ENCODE measurements at regions not wholly inside any gene's neighbourhood (a gene's known extent, or its start where the extent isn't known, plus 50 kb on each side); places are given as distances from the start of the nearest gene placed in this dataset.

GRCh38 chr10:131673396-131673795 is 227.4 kb upstream of the PPP2R2D start (continued):
- no peak for TF ChIP-seq ZNF217 (IDR thresholded peaks at IDR 0.05)

- ChIA-PET CTCF (no interaction called here), POLR2A (no interaction called here), SMC1A (ENCODE audit: uncharacterized antibody, unreplicated experiment) (no interaction called here), RAD21 (ENCODE audit: unreplicated experiment) (no interaction called here)
- Histone ChIP-seq H3K4me3 (no peak overlapping the region), H3K79me2 (ENCODE audit: control insufficient read depth, insufficient read depth, low read length) (no peaks in the 10 kb centered on the region), H4K20me1 (ENCODE audit: control insufficient read depth, insufficient read depth) (no peaks in the 10 kb centered on the region), H3K4me2 (ENCODE audit: control insufficient read depth, insufficient read depth) (no peak overlapping the region), H3K9me3 (replicated peaks; ENCODE audit: control insufficient read depth, insufficient read depth, low read length) (no peaks in the 10 kb centered on the region; the same call in 2 of the 3 replicates), H3K27me3 (replicated peaks in 1 of 2; ENCODE audit: control insufficient read depth in 2 of 2, insufficient read depth in 2 of 2, low read length in 1 of 2) (no peaks in the 10 kb centered on the region), H2AFZ (ENCODE audit: control insufficient read depth, low read depth, low read length) (no peak overlapping the region), H3K36me3 (ENCODE audit: control insufficient read depth in 2 of 2, insufficient read depth in 2 of 2, low read length in 1 of 2) (no peaks in the 10 kb centered on the region), H3K4me1 (ENCODE audit: control insufficient read depth, insufficient read depth, low read length) (no peaks in the 10 kb centered on the region), H3K9ac (ENCODE audit: control insufficient read depth, insufficient read depth, low read length) (no peak overlapping the region), H3K27ac (ENCODE audit: control insufficient read depth, insufficient read depth) (no peak overlapping the region)
- 30% methylated on average over 9 of the region's 9 CpGs for WGBS (ENCODE audit: insufficient coverage, insufficient replicate concordance, low lambda C conversion rate, missing lambda C conversion rate)
- ATAC-seq (no peak), FAIRE-seq (no peak), DNase-seq (ENCODE audit: low read depth, low spot score) (no peak)
- in situ Hi-C loops (cut with MboI) = no loop called here
- intact Hi-C loops (cut with micrococcal nuclease; ENCODE audit: unreplicated experiment) = no loop called here
- BruUV-seq (replicated peaks) = no TSS peak
- no peak for TF ChIP-seq RFX5 (IDR thresholded peaks at IDR 0.05; ENCODE audit: low read depth, low read length)
- TF ChIP-seq ZNF24 (IDR thresholded peaks at IDR 0.05) = no peak
- no peak for TF ChIP-seq NR2C2 (IDR thresholded peaks at IDR 0.05; ENCODE audit: borderline replicate concordance, control insufficient read depth, insufficient read length, low read depth)
- TF ChIP-seq ZBED1 (IDR thresholded peaks at IDR 0.05; ENCODE audit: borderline replicate concordance) = no peak
- no peak for TF ChIP-seq SP1 (IDR thresholded peaks at IDR 0.05; ENCODE audit: low read depth, low read length)
- TF ChIP-seq TARDBP (IDR thresholded peaks at IDR 0.05; ENCODE audit: borderline replicate concordance) = no peak
- TF ChIP-seq HSF1 (IDR thresholded peaks at IDR 0.05; ENCODE audit: low read depth, low read length) = no peak
- TF ChIP-seq TBL1XR1 (IDR thresholded peaks at IDR 0.05; ENCODE audit: low read depth, low read length) = no peak
- no peak for TF ChIP-seq RAD21 (IDR thresholded peaks at IDR 0.05; ENCODE audit: insufficient read depth, low read depth, low read length)
- no peak for TF ChIP-seq ATF7 (IDR thresholded peaks at IDR 0.05; ENCODE audit: low read depth)
- TF ChIP-seq RBBP5 (conservative IDR thresholded peaks at IDR 0.05) = no peak
- TF ChIP-seq BACH1 (IDR thresholded peaks at IDR 0.05; ENCODE audit: borderline replicate concordance) = no peak
- TF ChIP-seq NFIC (IDR thresholded peaks at IDR 0.05; ENCODE audit: low read depth, low read length) = no peak
- TF ChIP-seq ASH2L (IDR thresholded peaks at IDR 0.05; ENCODE audit: borderline replicate concordance, low read depth) = no peak
- TF ChIP-seq RB1 (IDR thresholded peaks at IDR 0.05; ENCODE audit: borderline replicate concordance) = no peak
- no peak for TF ChIP-seq EED (IDR thresholded peaks at IDR 0.05; ENCODE audit: low read depth)
These were observed 226.7 kb upstream of the PPP2R2D start for GRCh38 chr10:131674130-131674529.
